ENCODE measurements at regions not wholly inside any gene's neighbourhood (a gene's known extent, or its start where the extent isn't known, plus 50 kb on each side); places are given as distances from the start of the nearest gene placed in this dataset.

DNA sequence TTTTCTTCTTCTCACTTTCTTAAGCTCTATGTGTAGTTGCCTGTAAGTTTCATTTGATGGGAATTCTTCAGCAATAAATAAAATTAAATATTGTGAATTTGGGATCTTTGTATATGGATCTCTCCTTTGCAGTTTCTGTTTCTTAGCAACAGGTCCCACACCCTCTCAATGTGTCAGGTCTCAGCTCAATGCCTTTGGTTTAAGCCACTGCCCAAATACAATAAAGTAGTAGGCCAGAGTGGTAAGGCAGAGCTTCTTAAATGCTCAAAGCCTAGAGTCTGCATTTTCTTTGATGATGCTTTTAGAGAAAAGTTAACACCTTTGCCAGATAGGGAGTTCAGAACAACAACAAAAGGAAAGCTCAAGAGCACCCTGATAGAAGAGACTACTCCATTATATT, 343.7 kb downstream of the NSUN3 start:
- ATAC-seq (no peak), FAIRE-seq (no peak), DNase-seq (ENCODE audit: extremely low read depth in 1 of 4, low spot score in 3 of 4) (no peak)
- H3K27me3 ChIP-seq (ENCODE audit: control insufficient read depth in 2 of 2, insufficient read depth in 2 of 2, low read length in 2 of 2), result no peaks in the 10 kb centered on the region
- intact Hi-C loops (cut with micrococcal nuclease) (no loop called here), in situ Hi-C loops (cut with MboI) (no loop called here)
- no TSS peak for BruUV-seq (replicated peaks)
- H3K9ac ChIP-seq (ENCODE audit: insufficient read depth in 1 of 2, low read depth in 2 of 2, low read length in 2 of 2), result no peak overlapping the region
- H3K4me1 ChIP-seq (replicated peaks in 1 of 2; ENCODE audit: control insufficient read depth in 2 of 2, insufficient read depth in 2 of 2, low read length in 2 of 2), result no peaks in the 10 kb centered on the region
- no peak overlapping the region for H3K27ac ChIP-seq (ENCODE audit: extremely low read depth, low read depth, low read length)
- no peaks in the 10 kb centered on the region for H4K20me1 ChIP-seq (replicated peaks; ENCODE audit: control insufficient read depth, insufficient read depth, low read length)
- no peak overlapping the region for H3K4me3 ChIP-seq
- H3K9me3 ChIP-seq (replicated peaks; ENCODE audit: control insufficient read depth, insufficient read depth, low read depth, low read length), result no peaks in the 10 kb centered on the region
- H3K9me1 ChIP-seq (ENCODE audit: control insufficient read depth, insufficient read depth, low read length), result no peaks in the 10 kb centered on the region
- H3K36me3 ChIP-seq (ENCODE audit: control insufficient read depth, insufficient read depth, low read length), result no peaks in the 10 kb centered on the region
- H3K4me2 ChIP-seq (ENCODE audit: insufficient read depth, low read length), result no peak overlapping the region
- H2AFZ ChIP-seq (ENCODE audit: low read depth, low read length), result no peak overlapping the region
- TF ChIP-seq, protein P1, sequence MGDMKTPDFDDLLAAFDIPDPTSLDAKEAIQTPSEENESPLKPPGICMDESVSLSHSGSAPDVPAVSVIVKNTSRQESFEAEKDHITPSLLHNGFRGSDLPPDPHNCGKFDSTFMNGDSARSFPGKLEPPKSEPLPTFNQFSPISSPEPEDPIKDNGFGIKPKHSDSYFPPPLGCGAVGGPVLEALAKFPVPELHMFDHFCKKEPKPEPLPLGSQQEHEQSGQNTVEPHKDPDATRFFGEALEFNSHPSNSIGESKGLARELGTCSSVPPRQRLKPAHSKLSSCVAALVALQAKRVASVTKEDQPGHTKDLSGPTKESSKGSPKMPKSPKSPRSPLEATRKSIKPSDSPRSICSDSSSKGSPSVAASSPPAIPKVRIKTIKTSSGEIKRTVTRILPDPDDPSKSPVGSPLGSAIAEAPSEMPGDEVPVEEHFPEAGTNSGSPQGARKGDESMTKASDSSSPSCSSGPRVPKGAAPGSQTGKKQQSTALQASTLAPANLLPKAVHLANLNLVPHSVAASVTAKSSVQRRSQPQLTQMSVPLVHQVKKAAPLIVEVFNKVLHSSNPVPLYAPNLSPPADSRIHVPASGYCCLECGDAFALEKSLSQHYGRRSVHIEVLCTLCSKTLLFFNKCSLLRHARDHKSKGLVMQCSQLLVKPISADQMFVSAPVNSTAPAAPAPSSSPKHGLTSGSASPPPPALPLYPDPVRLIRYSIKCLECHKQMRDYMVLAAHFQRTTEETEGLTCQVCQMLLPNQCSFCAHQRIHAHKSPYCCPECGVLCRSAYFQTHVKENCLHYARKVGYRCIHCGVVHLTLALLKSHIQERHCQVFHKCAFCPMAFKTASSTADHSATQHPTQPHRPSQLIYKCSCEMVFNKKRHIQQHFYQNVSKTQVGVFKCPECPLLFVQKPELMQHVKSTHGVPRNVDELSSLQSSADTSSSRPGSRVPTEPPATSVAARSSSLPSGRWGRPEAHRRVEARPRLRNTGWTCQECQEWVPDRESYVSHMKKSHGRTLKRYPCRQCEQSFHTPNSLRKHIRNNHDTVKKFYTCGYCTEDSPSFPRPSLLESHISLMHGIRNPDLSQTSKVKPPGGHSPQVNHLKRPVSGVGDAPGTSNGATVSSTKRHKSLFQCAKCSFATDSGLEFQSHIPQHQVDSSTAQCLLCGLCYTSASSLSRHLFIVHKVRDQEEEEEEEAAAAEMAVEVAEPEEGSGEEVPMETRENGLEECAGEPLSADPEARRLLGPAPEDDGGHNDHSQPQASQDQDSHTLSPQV (IDR thresholded peaks at IDR 0.05), result no peak
- TF ChIP-seq, protein P2, sequence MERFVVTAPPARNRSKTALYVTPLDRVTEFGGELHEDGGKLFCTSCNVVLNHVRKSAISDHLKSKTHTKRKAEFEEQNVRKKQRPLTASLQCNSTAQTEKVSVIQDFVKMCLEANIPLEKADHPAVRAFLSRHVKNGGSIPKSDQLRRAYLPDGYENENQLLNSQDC (CRISPR knock-in tag; IDR thresholded peaks at IDR 0.05), result no peak
- TF ChIP-seq CBX8 (IDR thresholded peaks at IDR 0.05; ENCODE audit: borderline replicate concordance, extremely low read depth, low read depth, low read length, poor library complexity, severe bottlenecking) (no peak), CBX3 (IDR thresholded peaks at IDR 0.05; ENCODE audit: borderline replicate concordance in 1 of 2, low read length in 2 of 2) (no peak), MIER1 (IDR thresholded peaks at IDR 0.05; ENCODE audit: low read depth) (no peak), KLF16 (IDR thresholded peaks at IDR 0.05) (no peak), XRCC5 (IDR thresholded peaks at IDR 0.05; ENCODE audit: low read depth, low read length) (no peak), HMG20A (CRISPR knock-in tag; conservative IDR thresholded peaks at IDR 0.05) (no peak), ZNF239 (CRISPR knock-in tag; IDR thresholded peaks at IDR 0.05) (no peak), NR2F6 (CRISPR knock-in tag; IDR thresholded peaks at IDR 0.05) (no peak), BRD9 (IDR thresholded peaks at IDR 0.05; ENCODE audit: low read depth, partially characterized antibody) (no peak), TFAM (CRISPR knock-in tag; conservative IDR thresholded peaks at IDR 0.05) (no peak)
- TF ChIP-seq, protein P3, sequence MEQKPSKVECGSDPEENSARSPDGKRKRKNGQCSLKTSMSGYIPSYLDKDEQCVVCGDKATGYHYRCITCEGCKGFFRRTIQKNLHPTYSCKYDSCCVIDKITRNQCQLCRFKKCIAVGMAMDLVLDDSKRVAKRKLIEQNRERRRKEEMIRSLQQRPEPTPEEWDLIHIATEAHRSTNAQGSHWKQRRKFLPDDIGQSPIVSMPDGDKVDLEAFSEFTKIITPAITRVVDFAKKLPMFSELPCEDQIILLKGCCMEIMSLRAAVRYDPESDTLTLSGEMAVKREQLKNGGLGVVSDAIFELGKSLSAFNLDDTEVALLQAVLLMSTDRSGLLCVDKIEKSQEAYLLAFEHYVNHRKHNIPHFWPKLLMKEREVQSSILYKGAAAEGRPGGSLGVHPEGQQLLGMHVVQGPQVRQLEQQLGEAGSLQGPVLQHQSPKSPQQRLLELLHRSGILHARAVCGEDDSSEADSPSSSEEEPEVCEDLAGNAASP (IDR thresholded peaks at IDR 0.05), result no peak
- TF ChIP-seq, protein P4, sequence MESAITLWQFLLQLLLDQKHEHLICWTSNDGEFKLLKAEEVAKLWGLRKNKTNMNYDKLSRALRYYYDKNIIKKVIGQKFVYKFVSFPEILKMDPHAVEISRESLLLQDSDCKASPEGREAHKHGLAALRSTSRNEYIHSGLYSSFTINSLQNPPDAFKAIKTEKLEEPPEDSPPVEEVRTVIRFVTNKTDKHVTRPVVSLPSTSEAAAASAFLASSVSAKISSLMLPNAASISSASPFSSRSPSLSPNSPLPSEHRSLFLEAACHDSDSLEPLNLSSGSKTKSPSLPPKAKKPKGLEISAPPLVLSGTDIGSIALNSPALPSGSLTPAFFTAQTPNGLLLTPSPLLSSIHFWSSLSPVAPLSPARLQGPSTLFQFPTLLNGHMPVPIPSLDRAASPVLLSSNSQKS (CRISPR knock-in tag; IDR thresholded peaks at IDR 0.05), result no peak
- TF ChIP-seq, protein P5, sequence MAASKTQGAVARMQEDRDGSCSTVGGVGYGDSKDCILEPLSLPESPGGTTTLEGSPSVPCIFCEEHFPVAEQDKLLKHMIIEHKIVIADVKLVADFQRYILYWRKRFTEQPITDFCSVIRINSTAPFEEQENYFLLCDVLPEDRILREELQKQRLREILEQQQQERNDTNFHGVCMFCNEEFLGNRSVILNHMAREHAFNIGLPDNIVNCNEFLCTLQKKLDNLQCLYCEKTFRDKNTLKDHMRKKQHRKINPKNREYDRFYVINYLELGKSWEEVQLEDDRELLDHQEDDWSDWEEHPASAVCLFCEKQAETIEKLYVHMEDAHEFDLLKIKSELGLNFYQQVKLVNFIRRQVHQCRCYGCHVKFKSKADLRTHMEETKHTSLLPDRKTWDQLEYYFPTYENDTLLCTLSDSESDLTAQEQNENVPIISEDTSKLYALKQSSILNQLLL (CRISPR knock-in tag; IDR thresholded peaks at IDR 0.05; ENCODE audit: borderline replicate concordance), result no peak
- TF ChIP-seq, protein P6, sequence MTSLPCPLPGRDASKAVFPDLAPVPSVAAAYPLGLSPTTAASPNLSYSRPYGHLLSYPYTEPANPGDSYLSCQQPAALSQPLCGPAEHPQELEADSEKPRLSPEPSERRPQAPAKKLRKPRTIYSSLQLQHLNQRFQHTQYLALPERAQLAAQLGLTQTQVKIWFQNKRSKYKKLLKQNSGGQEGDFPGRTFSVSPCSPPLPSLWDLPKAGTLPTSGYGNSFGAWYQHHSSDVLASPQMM (CRISPR knock-in tag; IDR thresholded peaks at IDR 0.05), result no peak
- H3K79me2 ChIP-seq (ENCODE audit: control insufficient read depth, insufficient read depth, low read length), result no peaks in the 10 kb centered on the region
- POLR2A ChIA-PET, result no interaction called here
- CTCF ChIA-PET (ENCODE audit: low intra/inter-chr PET ratio), result no interaction called here

All from K562 (cell line).